HS-5 (cell line): ENCODE measurements at regions not wholly inside any gene's neighbourhood (a gene's known extent, or its start where the extent isn't known, plus 50 kb on each side); places are given as distances from the start of the nearest gene placed in this dataset.

Experiments used
- DNase-seq: peaks from one replicate; pipeline ENCODE4 v3.0.0-alpha.2; 2012; ENCODE audit warnings: low read depth

- DNase-seq, result no peak
Observed at GRCh38 chr6:120924214-120924613, 410.1 kb downstream of the TBC1D32 start.

GRCh38 chr6:120918137-120918536 is 416.1 kb downstream of the TBC1D32 start:
- DNase-seq, result no peak

GRCh38 chr6:120916844-120917243 is 417.4 kb downstream of the TBC1D32 start:
- no peak for DNase-seq

GRCh38 chr6:120913486-120913885 is 420.8 kb downstream of the TBC1D32 start:
- DNase-seq, result no peak

- DNase-seq, result no peak
Observed at GRCh38 chr6:120908767-120909166, 425.5 kb downstream of the TBC1D32 start.

- peak; percentile 3 for DNase-seq
Observed at GRCh38 chr6:120903836-120904235, 430.4 kb downstream of the TBC1D32 start.

GRCh38 chr6:120899932-120900331 is 434.3 kb downstream of the TBC1D32 start:
- no peak for DNase-seq

- no peak for DNase-seq
Observed at GRCh38 chr6:120894077-120894476, 440.2 kb downstream of the TBC1D32 start.

GRCh38 chr6:120876931-120877330 is 457.3 kb downstream of the TBC1D32 start:
- DNase-seq, result no peak

GRCh38 chr6:120876424-120876823 is 457.9 kb downstream of the TBC1D32 start:
- DNase-seq, result no peak

- DNase-seq, result no peak
Observed at GRCh38 chr6:120875900-120876299, 458.4 kb downstream of the TBC1D32 start.

- DNase-seq, result no peak
Observed at GRCh38 chr6:120874422-120874821, 459.9 kb downstream of the TBC1D32 start.

- DNase-seq, result no peak
Observed at GRCh38 chr6:120873125-120873865, 461.0 kb downstream of the TBC1D32 start.

GRCh38 chr6:120872262-120872578 is 462.1 kb downstream of the TBC1D32 start:
- DNase-seq, result no peak

- DNase-seq, result no peak
Observed at GRCh38 chr6:120871416-120872261, 462.6 kb downstream of the TBC1D32 start.

- no peak for DNase-seq
Observed at GRCh38 chr6:120869397-120869796, 464.9 kb downstream of the TBC1D32 start.

GRCh38 chr6:120857422-120857821 is 476.9 kb downstream of the TBC1D32 start:
- DNase-seq, result no peak

- DNase-seq, result no peak
Observed at GRCh38 chr6:120854583-120854982, 479.7 kb downstream of the TBC1D32 start.

GRCh38 chr6:120853489-120853888 is 480.8 kb downstream of the TBC1D32 start:
- DNase-seq, result no peak

GRCh38 chr6:120852293-120852849 is 481.9 kb downstream of the TBC1D32 start:
- DNase-seq, result no peak

- no peak for DNase-seq
Observed at GRCh38 chr6:120826253-120826652, 508.0 kb downstream of the TBC1D32 start.

- DNase-seq, result no peak
Observed at GRCh38 chr6:120816794-120817193, 517.5 kb downstream of the TBC1D32 start.

GRCh38 chr6:120805276-120805675 is 529.0 kb downstream of the TBC1D32 start:
- DNase-seq, result peak; percentile 46
